ENCODE measurements at regions not wholly inside any gene's neighbourhood (a gene's known extent, or its start where the extent isn't known, plus 50 kb on each side); places are given as distances from the start of the nearest gene placed in this dataset.

DNA sequence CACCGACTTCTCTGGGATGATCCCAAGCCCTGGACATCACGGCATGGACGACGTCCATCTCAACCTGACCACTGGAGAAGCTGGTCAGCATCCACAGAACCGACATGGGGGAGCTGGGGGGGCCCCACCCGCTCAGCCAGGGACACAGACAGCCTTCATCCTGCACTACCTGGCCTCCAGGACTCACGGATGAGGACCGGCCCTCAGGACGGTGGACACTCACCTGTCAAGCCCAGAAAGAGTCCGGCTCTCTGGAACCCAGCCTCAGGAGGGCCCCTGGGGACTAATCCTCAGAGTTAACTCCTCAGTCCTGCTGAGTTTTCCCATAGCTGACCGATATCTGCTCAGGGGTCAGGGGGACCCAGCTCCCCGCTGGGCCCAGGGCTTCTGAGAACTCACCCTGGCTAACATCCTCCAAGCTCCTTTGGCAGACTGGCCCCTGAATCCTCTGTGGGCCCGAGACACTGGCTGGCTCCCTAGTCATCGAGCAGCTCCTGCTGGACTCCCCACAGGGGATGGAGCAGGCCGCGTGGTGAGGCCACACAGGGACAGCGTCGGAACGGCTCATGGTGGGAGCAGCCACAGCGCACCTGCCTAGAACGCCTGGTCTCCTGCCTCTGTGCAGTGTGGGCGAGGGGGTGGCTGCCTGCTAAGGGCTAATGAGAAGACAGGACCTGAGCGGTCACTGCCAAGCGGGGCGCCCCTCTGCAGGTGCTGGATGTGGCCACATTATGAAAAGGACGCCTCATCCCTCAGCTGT is 649.2 kb downstream of the BRD1 start:
- TF ChIP-seq, protein P1, sequence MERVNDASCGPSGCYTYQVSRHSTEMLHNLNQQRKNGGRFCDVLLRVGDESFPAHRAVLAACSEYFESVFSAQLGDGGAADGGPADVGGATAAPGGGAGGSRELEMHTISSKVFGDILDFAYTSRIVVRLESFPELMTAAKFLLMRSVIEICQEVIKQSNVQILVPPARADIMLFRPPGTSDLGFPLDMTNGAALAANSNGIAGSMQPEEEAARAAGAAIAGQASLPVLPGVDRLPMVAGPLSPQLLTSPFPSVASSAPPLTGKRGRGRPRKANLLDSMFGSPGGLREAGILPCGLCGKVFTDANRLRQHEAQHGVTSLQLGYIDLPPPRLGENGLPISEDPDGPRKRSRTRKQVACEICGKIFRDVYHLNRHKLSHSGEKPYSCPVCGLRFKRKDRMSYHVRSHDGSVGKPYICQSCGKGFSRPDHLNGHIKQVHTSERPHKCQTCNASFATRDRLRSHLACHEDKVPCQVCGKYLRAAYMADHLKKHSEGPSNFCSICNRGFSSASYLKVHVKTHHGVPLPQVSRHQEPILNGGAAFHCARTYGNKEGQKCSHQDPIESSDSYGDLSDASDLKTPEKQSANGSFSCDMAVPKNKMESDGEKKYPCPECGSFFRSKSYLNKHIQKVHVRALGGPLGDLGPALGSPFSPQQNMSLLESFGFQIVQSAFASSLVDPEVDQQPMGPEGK (tag by site-specific recombination; IDR thresholded peaks at IDR 0.05) = no peak
- TF ChIP-seq CTCF (tag by site-specific recombination; IDR thresholded peaks at IDR 0.05) (no peak), ZFP3 (tag by site-specific recombination; IDR thresholded peaks at IDR 0.05; ENCODE audit: low read depth) (no peak), ZNF555 (tag by site-specific recombination; conservative IDR thresholded peaks at IDR 0.05) (no peak), REST (tag by site-specific recombination; IDR thresholded peaks at IDR 0.05) (no peak), ZNF214 (tag by site-specific recombination; IDR thresholded peaks at IDR 0.05; ENCODE audit: borderline replicate concordance) (no peak), ZNF324 (tag by site-specific recombination; IDR thresholded peaks at IDR 0.05) (no peak), SALL2 (tag by site-specific recombination; IDR thresholded peaks at IDR 0.05; ENCODE audit: borderline replicate concordance) (no peak), KLF16 (tag by site-specific recombination; IDR thresholded peaks at IDR 0.05) (no peak), YY1 (tag by site-specific recombination; IDR thresholded peaks at IDR 0.05) (no peak)
- TF ChIP-seq, protein P2, sequence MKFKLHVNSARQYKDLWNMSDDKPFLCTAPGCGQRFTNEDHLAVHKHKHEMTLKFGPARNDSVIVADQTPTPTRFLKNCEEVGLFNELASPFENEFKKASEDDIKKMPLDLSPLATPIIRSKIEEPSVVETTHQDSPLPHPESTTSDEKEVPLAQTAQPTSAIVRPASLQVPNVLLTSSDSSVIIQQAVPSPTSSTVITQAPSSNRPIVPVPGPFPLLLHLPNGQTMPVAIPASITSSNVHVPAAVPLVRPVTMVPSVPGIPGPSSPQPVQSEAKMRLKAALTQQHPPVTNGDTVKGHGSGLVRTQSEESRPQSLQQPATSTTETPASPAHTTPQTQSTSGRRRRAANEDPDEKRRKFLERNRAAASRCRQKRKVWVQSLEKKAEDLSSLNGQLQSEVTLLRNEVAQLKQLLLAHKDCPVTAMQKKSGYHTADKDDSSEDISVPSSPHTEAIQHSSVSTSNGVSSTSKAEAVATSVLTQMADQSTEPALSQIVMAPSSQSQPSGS (tag by site-specific recombination; IDR thresholded peaks at IDR 0.05; ENCODE audit: low read depth) = no peak
